ENCODE measurements at regions not wholly inside any gene's neighbourhood (a gene's known extent, or its start where the extent isn't known, plus 50 kb on each side); places are given as distances from the start of the nearest gene placed in this dataset.
A peak's percentile ranks its signal among the peaks of the same experiment; 100 is the strongest.

- ATAC-seq: no peak
- Mint-ChIP-seq H3K36me3 (no peaks in the 10 kb centered on the region), H3K27me3 (peaks cover 0 to 2% (median 0%) of the 10 kb centered on the region in 5 donors), H3K9me3 (no peaks in the 10 kb centered on the region), H3K4me1 (peaks cover 6 to 16% (median 14%) of the 10 kb centered on the region in 4 donors), H3K4me3 (no peak overlapping the region), H3K27ac (no peak overlapping the region)
- POLR2A ChIA-PET: interaction anchor here (10.3 kb wide), 1 partner anchor 111 kb away, joined by 366 read pairs; the partner anchor contains the start of gene HNRNPU
- DNase-seq: no peak
Observed at GRCh38 chr1:244974106-244974505, 109.8 kb upstream of the HNRNPU start.

DNA sequence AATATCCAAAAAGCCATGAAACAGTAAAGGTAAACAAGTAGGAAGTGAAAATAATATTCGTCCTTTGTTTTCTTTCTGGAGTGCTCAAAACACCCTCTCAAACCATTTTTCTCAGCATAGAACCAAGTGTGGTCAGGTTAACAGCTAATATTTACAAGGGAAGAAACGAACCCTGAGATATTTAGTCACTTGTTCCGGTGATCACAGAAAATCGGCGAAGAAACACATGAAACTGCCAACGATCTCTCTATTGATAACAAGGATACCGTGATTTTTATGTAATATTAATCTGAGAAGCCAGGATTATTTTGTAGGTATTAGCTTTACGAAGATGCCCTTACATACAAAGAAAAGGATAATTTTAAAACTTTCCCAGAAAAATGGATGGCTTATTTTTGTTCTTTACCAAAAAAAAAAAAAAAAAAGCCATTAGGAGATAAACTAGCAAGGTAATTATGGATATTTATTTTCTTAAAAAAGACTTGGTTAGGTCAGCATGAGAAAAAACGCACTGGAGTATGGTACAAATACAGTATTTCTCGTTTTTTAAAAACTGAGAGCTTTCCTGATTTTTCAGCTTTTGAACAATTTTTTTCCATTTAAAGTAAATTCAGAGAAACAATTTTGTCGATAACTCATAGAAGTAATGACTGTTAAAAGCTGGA is 107.3 kb upstream of the HNRNPU start:
- H3K4me3 Mint-ChIP-seq: peak overlapping the region; percentile 89 to 98 (median 94)
- H3K9me3 Mint-ChIP-seq: no peaks in the 10 kb centered on the region
- no peak for DNase-seq
- peaks cover 6 to 26% (median 21%) of the 10 kb centered on the region in 4 donors for H3K4me1 Mint-ChIP-seq
- no peak for ATAC-seq
- POLR2A ChIA-PET: interaction anchor here (0.6 to 10.3 kb wide), 24 partner anchors 12 to 521 kb away, joined by 3 to 366 read pairs (median 5); partner anchors contain the start of genes COX20 and HNRNPU
- H3K27me3 Mint-ChIP-seq: no peaks in the 10 kb centered on the region
- peak overlapping the region; percentile 99 to 100 (median 99) for H3K27ac Mint-ChIP-seq
- no peaks in the 10 kb centered on the region for H3K36me3 Mint-ChIP-seq

- Mint-ChIP-seq H3K36me3 (no peaks in the 10 kb centered on the region), H3K27ac (peak overlapping the region; percentile 99 to 100 (median 99)), H3K9me3 (no peaks in the 10 kb centered on the region), H3K4me1 (peaks cover 6 to 26% (median 21%) of the 10 kb centered on the region in 4 donors), H3K4me3 (peak overlapping the region; percentile 89 to 98 (median 94)), H3K27me3 (no peaks in the 10 kb centered on the region)
- POLR2A ChIA-PET: interaction anchor here (0.6 to 10.3 kb wide), 28 partner anchors 13 to 1121 kb away, joined by 3 to 366 read pairs (median 4); partner anchors contain the start of genes AKT3, CATSPERE, COX20 and HNRNPU
- ATAC-seq (peak; percentile 71 to 73), DNase-seq (peak; percentile 90 to 99 (median 94))
Observed at GRCh38 chr1:244970744-244971551, 106.6 kb upstream of the HNRNPU start.

DNA sequence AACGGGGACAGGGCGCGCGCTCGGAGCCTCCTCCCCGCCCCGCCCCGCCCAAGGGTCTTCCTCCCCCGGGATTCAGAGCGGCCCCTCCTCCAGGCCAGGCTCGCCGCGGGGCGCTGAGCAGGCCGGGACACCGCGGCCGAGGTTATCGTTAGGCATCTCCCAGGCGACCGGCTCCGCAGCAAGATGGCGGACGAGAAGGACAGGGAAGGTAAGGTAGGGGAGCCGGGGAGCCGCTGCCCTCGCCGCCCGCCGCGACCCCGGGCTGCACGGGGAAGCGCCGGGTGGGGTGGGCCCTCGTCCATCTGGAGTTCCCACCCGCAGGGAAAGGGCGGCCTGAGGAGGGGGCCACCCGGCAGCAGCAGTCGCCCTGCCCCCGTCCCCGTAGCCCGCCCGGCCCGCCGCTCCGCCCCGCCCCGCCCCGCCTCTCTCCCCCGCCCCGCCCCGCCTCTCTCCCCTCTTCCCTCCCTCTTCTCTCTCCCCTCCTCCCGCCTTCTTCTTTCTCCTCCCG is 105.9 kb upstream of the HNRNPU start:
- H3K36me3 Mint-ChIP-seq: no peaks in the 10 kb centered on the region

GRCh38 chr1:244969355-244970235 is 105.3 kb upstream of the HNRNPU start:
- ATAC-seq (peak; percentile 31 to 43), DNase-seq (peak; percentile 51 to 90 (median 82))
- POLR2A ChIA-PET: interaction anchor here (0.5 to 10.3 kb wide), 19 partner anchors 9 to 1146 kb away, joined by 3 to 366 read pairs (median 4); partner anchors contain the start of genes ADSS2, CATSPERE, COX20 and HNRNPU

More for the DNA sequence above, 105.9 kb upstream of the HNRNPU start:
- H3K27ac Mint-ChIP-seq: peak overlapping the region; percentile 99 to 100 (median 99)
- H3K27me3 Mint-ChIP-seq: no peaks in the 10 kb centered on the region
- H3K4me3 Mint-ChIP-seq: peak overlapping the region; percentile 90 to 98 (median 96)
- DNase-seq: peak in 4 of 10 donors; percentile 82 to 86 (median 84)
- H3K9me3 Mint-ChIP-seq: no peaks in the 10 kb centered on the region
- peak; percentile 57 to 58 for ATAC-seq
- POLR2A ChIA-PET: interaction anchor here (0.7 to 10.3 kb wide), 23 partner anchors 8 to 1120 kb away, joined by 3 to 366 read pairs (median 5); partner anchors contain the start of genes AKT3, CATSPERE, COX20 and HNRNPU
- peaks cover 6 to 31% (median 21%) of the 10 kb centered on the region in 4 donors for H3K4me1 Mint-ChIP-seq

GRCh38 chr1:244968881-244969280 is 104.5 kb upstream of the HNRNPU start:
- Mint-ChIP-seq H3K36me3 (no peaks in the 10 kb centered on the region), H3K27me3 (no peaks in the 10 kb centered on the region), H3K4me3 (peak overlapping the region in 5 of 10 donors; percentile 90 to 98 (median 95)), H3K4me1 (peaks cover 6 to 43% (median 26%) of the 10 kb centered on the region in 4 donors), H3K9me3 (no peaks in the 10 kb centered on the region), H3K27ac (peak overlapping the region; percentile 99 to 100 (median 99))
- POLR2A ChIA-PET: interaction anchor here (0.5 to 10.3 kb wide), 15 partner anchors 9 to 521 kb away, joined by 3 to 366 read pairs (median 4); partner anchors contain the start of genes CATSPERE, COX20 and HNRNPU
- ATAC-seq: no peak
- DNase-seq: no peak

More at GRCh38 chr1:244969355-244970235, 105.3 kb upstream of the HNRNPU start:
- Mint-ChIP-seq H3K27ac (peak overlapping the region; percentile 99 to 100 (median 99)), H3K4me3 (peak overlapping the region; percentile 90 to 98 (median 96)), H3K9me3 (no peaks in the 10 kb centered on the region), H3K36me3 (no peaks in the 10 kb centered on the region), H3K27me3 (no peaks in the 10 kb centered on the region), H3K4me1 (peaks cover 6 to 36% (median 21%) of the 10 kb centered on the region in 4 donors)

- no peaks in the 10 kb centered on the region for H3K36me3 Mint-ChIP-seq
- POLR2A ChIA-PET: interaction anchor here (1.0 to 10.3 kb wide), 3 partner anchors 105 to 137 kb away, joined by 3 to 366 read pairs (median 247); partner anchors contain the start of genes COX20 and HNRNPU
- DNase-seq (no peak), ATAC-seq (no peak)
- H3K27ac Mint-ChIP-seq: peak overlapping the region; percentile 50 to 100 (median 99)
- peaks cover 9 to 47% (median 30%) of the 10 kb centered on the region in 4 donors for H3K4me1 Mint-ChIP-seq
- H3K27me3 Mint-ChIP-seq: no peaks in the 10 kb centered on the region
- peak overlapping the region in 3 of 10 donors; percentile 18 to 62 (median 61) for H3K4me3 Mint-ChIP-seq
- H3K9me3 Mint-ChIP-seq: no peaks in the 10 kb centered on the region
Observed at GRCh38 chr1:244968471-244968871, 104.1 kb upstream of the HNRNPU start.

- Mint-ChIP-seq H3K4me1 (peaks cover 9 to 49% (median 31%) of the 10 kb centered on the region in 4 donors), H3K27ac (peak overlapping the region in 2 of 10 donors; percentile 48 to 52), H3K9me3 (no peaks in the 10 kb centered on the region), H3K4me3 (no peak overlapping the region), H3K27me3 (no peaks in the 10 kb centered on the region), H3K36me3 (no peaks in the 10 kb centered on the region)
- POLR2A ChIA-PET: interaction anchor here (0.9 to 10.3 kb wide), 5 partner anchors 49 to 134 kb away, joined by 3 to 366 read pairs (median 4); partner anchors contain the start of genes COX20 and HNRNPU
- DNase-seq: no peak
- ATAC-seq: no peak
Observed at GRCh38 chr1:244967159-244967558, 102.8 kb upstream of the HNRNPU start.

DNA sequence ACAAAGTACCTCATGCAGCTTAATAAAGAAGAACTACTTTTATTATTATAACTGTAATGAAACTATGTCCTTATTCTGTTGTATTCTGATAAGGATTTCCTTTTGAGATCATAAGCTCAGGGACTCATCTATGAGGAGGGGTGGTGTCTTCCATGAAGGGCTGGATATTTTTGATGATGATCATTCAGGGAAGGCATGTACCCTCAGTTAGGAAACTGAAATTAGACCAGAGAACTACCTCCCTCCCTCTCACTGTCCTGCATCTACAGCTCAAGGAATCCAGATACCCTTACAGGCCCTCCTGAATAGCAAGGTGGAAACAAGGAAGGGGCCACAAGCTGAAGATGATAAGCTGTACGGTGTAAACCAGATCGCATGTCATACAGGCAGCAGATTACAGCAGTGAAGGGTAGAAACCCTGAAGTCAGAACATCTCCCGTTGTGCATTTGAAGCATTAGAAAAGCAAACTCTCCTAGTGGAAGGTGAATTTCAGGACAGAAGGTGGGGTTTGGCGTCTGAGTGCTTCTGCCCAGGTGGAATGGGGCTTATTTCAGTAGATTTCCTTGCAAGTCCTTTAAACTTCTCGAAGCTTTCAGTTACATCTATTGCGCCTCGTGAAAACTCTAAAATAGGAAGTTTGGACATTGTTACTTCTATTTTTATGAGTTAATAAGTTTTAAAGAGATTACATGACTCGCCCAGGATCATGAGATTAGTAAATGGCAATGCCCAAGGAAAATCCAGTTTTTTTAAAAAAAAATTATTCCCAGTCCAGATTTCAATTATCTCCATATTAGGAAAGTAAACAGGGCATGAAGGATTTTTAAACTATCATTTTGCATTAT is 101.1 kb upstream of the HNRNPU start:
- H3K4me1 Mint-ChIP-seq: peaks cover 8 to 40% (median 23%) of the 10 kb centered on the region in 4 donors
- no peaks in the 10 kb centered on the region for H3K27me3 Mint-ChIP-seq
- POLR2A ChIA-PET: interaction anchor here (1.4 to 2.7 kb wide), 2 partner anchors 102 to 130 kb away, joined by 3 to 11 read pairs; partner anchors contain the start of gene HNRNPU
- DNase-seq: no peak
- no peak overlapping the region for H3K4me3 Mint-ChIP-seq
- peak overlapping the region in 1 of 10 donors; percentile 35 for H3K27ac Mint-ChIP-seq
- H3K36me3 Mint-ChIP-seq: no peaks in the 10 kb centered on the region
- H3K9me3 Mint-ChIP-seq: no peaks in the 10 kb centered on the region
- ATAC-seq: no peak

DNA sequence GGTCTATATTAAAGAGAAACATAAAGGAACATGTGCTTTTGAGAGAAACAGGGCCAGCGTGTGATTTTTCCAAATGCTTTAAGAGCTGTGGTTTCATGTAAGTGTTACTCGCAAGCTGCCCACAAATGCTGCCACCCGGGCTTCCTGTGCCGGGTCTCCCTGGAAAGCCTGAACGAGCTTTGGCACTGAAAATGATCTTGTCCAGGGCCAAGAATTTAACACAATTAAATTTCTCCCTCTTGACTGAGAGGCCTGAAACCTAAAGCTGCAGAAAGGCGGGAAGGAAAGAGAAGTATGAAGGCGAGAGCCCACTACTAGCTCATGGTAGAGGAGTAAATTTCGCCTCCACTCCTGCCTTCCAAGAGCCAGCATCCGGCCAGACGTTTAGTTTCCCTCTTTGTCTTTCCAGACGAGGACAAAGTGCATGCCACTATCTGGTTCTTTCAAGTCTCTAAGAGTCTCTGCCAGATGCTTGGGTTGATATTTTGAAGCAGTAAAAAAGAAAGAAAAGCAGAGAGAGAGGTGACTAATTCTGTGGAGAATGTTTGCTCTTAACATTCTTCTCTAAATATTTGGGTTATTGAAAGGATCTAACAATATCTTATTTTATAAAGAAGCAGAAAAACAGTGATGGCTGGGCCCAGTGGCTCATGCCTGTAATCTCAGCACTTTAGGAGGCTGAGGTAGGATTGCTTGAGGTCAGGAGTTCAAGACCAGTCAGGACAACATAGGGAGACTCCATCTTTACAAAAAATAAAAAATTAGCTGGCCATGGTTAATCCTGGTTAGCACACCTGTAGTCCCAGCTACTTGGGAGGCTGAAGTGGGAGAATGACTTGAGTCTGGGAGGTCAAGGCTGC is 100.0 kb upstream of the HNRNPU start:
- POLR2A ChIA-PET: interaction anchor here (0.5 to 2.7 kb wide), 5 partner anchors 46 to 167 kb away, joined by 3 to 11 read pairs (median 3); partner anchors contain the start of gene HNRNPU
- Mint-ChIP-seq H3K4me3 (peak overlapping the region in 3 of 10 donors; percentile 12 to 29 (median 15)), H3K9me3 (no peaks in the 10 kb centered on the region), H3K36me3 (no peaks in the 10 kb centered on the region), H3K27ac (peak overlapping the region in 7 of 10 donors; percentile 29 to 82 (median 53)), H3K27me3 (no peaks in the 10 kb centered on the region), H3K4me1 (peaks cover 4 to 37% (median 19%) of the 10 kb centered on the region in 4 donors)
- ATAC-seq (peak; percentile 27 to 54), DNase-seq (peak in 1 of 10 donors; percentile 2)

Measured in naive thymus-derived CD8-positive, alpha-beta T cell (primary cell).